B cell (primary cell): ENCODE measurements at regions not wholly inside any gene's neighbourhood (a gene's known extent, or its start where the extent isn't known, plus 50 kb on each side); places are given as distances from the start of the nearest gene placed in this dataset.
"Not testable (repeated sequence)": the region's sequence is repeated elsewhere in the genome, so short reads cannot be mapped to it uniquely, and the experiment has no call there.

Experiments
- ATAC-seq: fragments of 200-7000 bp; cut with Tn5 transposase; one replicate; pipeline ENCODE4 v1.10.0; 2021; ENCODE audit warnings: low read depth, mild to moderate bottlenecking, moderate number of reproducible peaks, moderate library complexity
- CTCF ChIA-PET: fragments of 350-600 bp; sonication (Branson Sonifier 250); formaldehyde crosslinking; loops from one replicate; lab custom pipeline; 2021; ENCODE audit warnings: antibody characterized with exemption, inconsistent platforms; lab: Charles Lee
- POLR2A ChIA-PET: fragments of 350-600 bp; sonication (Branson Sonifier 250); formaldehyde crosslinking; loops from one replicate; lab custom pipeline; 2021; ENCODE audit warnings: antibody characterized with exemption; lab: Charles Lee
- DNase-seq: peaks from one replicate; pipeline ENCODE4 v3.0.0; 2013
- H2AFZ ChIP-seq: 2 replicates; pipeline ENCODE4 v1.6.1; 2012; ENCODE audit warnings: mild to moderate bottlenecking, low read depth, low read length; ENCODE audit not compliant: insufficient read depth, poor library complexity, severe bottlenecking
- H3K27ac ChIP-seq, 2 donors: 1 replicate in 1 of 2; 2 replicates in 1 of 2; pipeline ENCODE4 v1.5.1; 2012 to 2013; ENCODE audit warnings: low read length in 2 of 2, mild to moderate bottlenecking in 2 of 2, moderate library complexity in 1 of 2
- H3K27me3 ChIP-seq, 4 experiments: fragments of 200-600 bp in 1 of 4; sonication (generic) in 1 of 4; replicated peaks in 1 of 4; 1 replicate in 2 of 4; 2 replicates in 2 of 4; pipeline versions ENCODE4 v1.6.1 to v1.7.0; 2013 to 2016; ENCODE audit warnings: low read length in 3 of 4, mild to moderate bottlenecking in 2 of 4, mixed read lengths in 1 of 4, moderate library complexity in 1 of 4; ENCODE audit not compliant: insufficient read depth in 4 of 4, control insufficient read depth in 3 of 4; ENCODE audit errors: control extremely low read depth in 1 of 4
- H3K36me3 ChIP-seq, 2 experiments: replicated peaks in 1 of 2; 1 replicate in 1 of 2; 2 replicates in 1 of 2; pipeline versions ENCODE4 v1.6.1 to v1.7.1; 2013; ENCODE audit warnings: low read length in 1 of 2; ENCODE audit not compliant: insufficient read depth in 2 of 2, control insufficient read depth in 1 of 2; ENCODE audit errors: control extremely low read depth in 1 of 2, extremely low read depth in 1 of 2
- H3K4me1 ChIP-seq, 2 donors: fragments of 200-600 bp in 1 of 2; sonication (generic) in 1 of 2; 1 replicate in 1 of 2; 2 replicates in 1 of 2; pipeline versions ENCODE4 v1.5.1 to v1.6.1; 2013 to 2017; ENCODE audit warnings: low read length in 2 of 2; ENCODE audit not compliant: control insufficient read depth in 2 of 2, insufficient read depth in 2 of 2
- H3K4me2 ChIP-seq: replicated peaks from 2 replicates; pipeline ENCODE3; 2012; ENCODE audit warnings: mild to moderate bottlenecking, low read depth, low read length; ENCODE audit not compliant: poor library complexity, severe bottlenecking
- H3K4me3 ChIP-seq, 5 experiments: fragments of 200-600 bp in 1 of 5; sonication (generic) in 1 of 5; 1 replicate in 3 of 5; 2 replicates in 2 of 5; pipeline versions ENCODE4 v1.5.1 to v1.7.0; 2011 to 2016; ENCODE audit warnings: low read length in 4 of 5, mild to moderate bottlenecking in 4 of 5, low read depth in 2 of 5, control low read depth in 1 of 5, moderate library complexity in 1 of 5; ENCODE audit not compliant: insufficient read depth in 1 of 5; ENCODE audit errors: control extremely low read depth in 1 of 5, extremely low read depth in 1 of 5
- H3K79me2 ChIP-seq: fragments of 200-600 bp; sonication (generic); one replicate; pipeline ENCODE4 v1.6.0; 2016; ENCODE audit warnings: low read length; ENCODE audit not compliant: control insufficient read depth, insufficient read depth
- H3K9ac ChIP-seq: fragments of 200-600 bp; sonication (generic); 2 replicates; pipeline ENCODE4 v1.6.1; 2017; ENCODE audit warnings: mild to moderate bottlenecking, low read length, moderate library complexity
- H3K9me3 ChIP-seq, 3 donors: one replicate each; pipeline versions ENCODE4 v1.6.1 to v1.7.1; 2013; ENCODE audit warnings: low read length in 2 of 3; ENCODE audit not compliant: control insufficient read depth in 2 of 3, insufficient read depth in 1 of 3; ENCODE audit errors: control extremely low read depth in 1 of 3
- H4K20me1 ChIP-seq: 2 replicates; pipeline ENCODE4 v1.6.0; 2012; ENCODE audit warnings: mild to moderate bottlenecking, low read length; ENCODE audit not compliant: insufficient read depth, control insufficient read depth, poor library complexity, severe bottlenecking
- H3K27ac Mint-ChIP-seq: one replicate; pipeline ENCODE4 v1.8.0; 2021; ENCODE audit warnings: mixed read lengths
- H3K27me3 Mint-ChIP-seq: one replicate; pipeline ENCODE4 v1.8.0; 2021; ENCODE audit warnings: mixed read lengths
- H3K4me1 Mint-ChIP-seq: one replicate; pipeline ENCODE4 v1.8.0; 2021; ENCODE audit warnings: mixed read lengths
- H3K4me3 Mint-ChIP-seq: one replicate; pipeline ENCODE4 v1.8.0; 2021; ENCODE audit warnings: mixed read lengths
- H3K9me3 Mint-ChIP-seq: one replicate; pipeline ENCODE4 v1.8.0; 2022; ENCODE audit warnings: mixed read lengths; ENCODE audit not compliant: insufficient read depth
- EZH2 ChIP-seq: IDR thresholded peaks from 2 replicates; pipeline ENCODE4 v1.6.1; 2012; ENCODE audit warnings: borderline replicate concordance, low read depth, mild to moderate bottlenecking, moderate library complexity, low read length; ENCODE audit not compliant: insufficient read depth, poor library complexity, severe bottlenecking
- WGBS: methylation state at CpG from one replicate; pipeline ENCODE4 v1.1.5; 2013; ENCODE audit warnings: missing lambda C conversion rate; ENCODE audit not compliant: insufficient coverage; 5-methylcytosine and 5-hydroxymethylcytosine counted together
- intact Hi-C: fragments of 100-400 bp; cut with micrococcal nuclease; formaldehyde crosslinking; loops from one replicate; pipeline ENCODE4 v1.10.0; 2022
- TF ChIP-seq, protein P1 (sequence below): fragments of 200-600 bp; IDR thresholded peaks from one replicate; pipeline ENCODE4 v1.8.0; 2022; ENCODE audit warnings: antibody characterized with exemption, mild to moderate bottlenecking

DNA sequence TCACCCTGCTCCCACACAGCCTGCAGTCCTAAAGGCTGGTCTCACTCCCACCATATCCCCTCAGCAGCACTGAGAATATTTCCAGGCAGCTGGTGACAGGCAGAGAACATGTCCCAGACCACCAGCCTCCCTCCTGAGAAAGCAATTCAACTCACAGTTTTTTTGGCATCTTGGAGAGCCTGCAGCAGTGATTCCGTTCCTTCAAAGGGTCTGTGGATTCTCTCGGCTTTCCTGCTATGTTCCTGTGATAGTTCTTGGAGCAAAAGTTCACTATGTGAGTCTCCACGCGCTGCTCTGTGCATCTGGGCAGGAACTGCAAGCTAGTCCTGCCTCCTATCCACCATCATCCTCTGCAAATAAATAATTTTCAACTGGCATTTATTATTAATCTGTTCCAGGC is 448.3 kb upstream of the HSF2 start:
- H3K9me3 ChIP-seq, result peaks cover 0 to 4% (median 0%) of the 10 kb centered on the region in 3 donors
- Mint-ChIP-seq H3K4me1 (no peaks in the 10 kb centered on the region), H3K27me3 (no peaks in the 10 kb centered on the region), H3K4me3 (no peak overlapping the region), H3K27ac (no peak overlapping the region), H3K9me3 (peaks cover 2% of the 10 kb centered on the region)
- POLR2A ChIA-PET, result no interaction called here
- no peaks in the 10 kb centered on the region for H3K79me2 ChIP-seq
- no peak for ATAC-seq
- H2AFZ ChIP-seq, result no peak overlapping the region
- no peak for DNase-seq
- no peak overlapping the region for H3K27ac ChIP-seq
- H4K20me1 ChIP-seq, result no peaks in the 10 kb centered on the region
- intact Hi-C loops, result no loop called here
- H3K4me3 ChIP-seq, result no peak overlapping the region
- CTCF ChIA-PET, result no interaction called here
- H3K4me1 ChIP-seq, result no peaks in the 10 kb centered on the region
- H3K27me3 ChIP-seq, result no peaks in the 10 kb centered on the region
- TF ChIP-seq EZH2, result no peak
- TF ChIP-seq, protein P1, sequence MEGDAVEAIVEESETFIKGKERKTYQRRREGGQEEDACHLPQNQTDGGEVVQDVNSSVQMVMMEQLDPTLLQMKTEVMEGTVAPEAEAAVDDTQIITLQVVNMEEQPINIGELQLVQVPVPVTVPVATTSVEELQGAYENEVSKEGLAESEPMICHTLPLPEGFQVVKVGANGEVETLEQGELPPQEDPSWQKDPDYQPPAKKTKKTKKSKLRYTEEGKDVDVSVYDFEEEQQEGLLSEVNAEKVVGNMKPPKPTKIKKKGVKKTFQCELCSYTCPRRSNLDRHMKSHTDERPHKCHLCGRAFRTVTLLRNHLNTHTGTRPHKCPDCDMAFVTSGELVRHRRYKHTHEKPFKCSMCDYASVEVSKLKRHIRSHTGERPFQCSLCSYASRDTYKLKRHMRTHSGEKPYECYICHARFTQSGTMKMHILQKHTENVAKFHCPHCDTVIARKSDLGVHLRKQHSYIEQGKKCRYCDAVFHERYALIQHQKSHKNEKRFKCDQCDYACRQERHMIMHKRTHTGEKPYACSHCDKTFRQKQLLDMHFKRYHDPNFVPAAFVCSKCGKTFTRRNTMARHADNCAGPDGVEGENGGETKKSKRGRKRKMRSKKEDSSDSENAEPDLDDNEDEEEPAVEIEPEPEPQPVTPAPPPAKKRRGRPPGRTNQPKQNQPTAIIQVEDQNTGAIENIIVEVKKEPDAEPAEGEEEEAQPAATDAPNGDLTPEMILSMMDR, result no peak
- H3K9ac ChIP-seq, result no peak overlapping the region
- 54% methylated on average over 2 of the region's 4 CpGs for WGBS
- no peak overlapping the region for H3K4me2 ChIP-seq
- no peaks in the 10 kb centered on the region for H3K36me3 ChIP-seq

DNA sequence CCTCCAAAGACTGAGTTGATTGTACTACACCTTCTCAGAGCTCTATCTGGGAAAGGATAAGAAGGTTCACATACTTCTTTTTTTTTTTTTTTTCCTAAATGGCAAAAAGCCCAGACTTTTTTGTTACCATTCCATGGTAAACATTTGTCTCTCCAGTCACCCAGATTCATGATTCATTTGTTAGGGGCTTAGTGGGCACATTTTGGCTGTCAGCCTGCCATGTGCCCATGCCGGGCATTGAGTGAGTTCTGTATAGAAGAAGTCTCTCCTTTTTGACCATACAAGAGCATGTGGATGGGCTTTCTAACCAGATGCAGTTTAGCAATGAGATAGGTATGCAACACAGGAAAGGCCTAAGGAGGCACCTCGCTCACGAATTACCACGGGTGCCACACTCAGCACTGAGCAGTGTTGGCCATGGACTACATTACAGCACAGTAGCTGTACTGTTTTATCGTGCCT is 447.5 kb upstream of the HSF2 start:
- H3K4me1 ChIP-seq, result no peaks in the 10 kb centered on the region
- H4K20me1 ChIP-seq, result no peaks in the 10 kb centered on the region
- H3K27me3 ChIP-seq, result no peaks in the 10 kb centered on the region
- Mint-ChIP-seq H3K4me3 (no peak overlapping the region), H3K27ac (no peak overlapping the region), H3K4me1 (no peaks in the 10 kb centered on the region), H3K27me3 (no peaks in the 10 kb centered on the region), H3K9me3 (no peaks in the 10 kb centered on the region)
- peaks cover 0 to 4% (median 0%) of the 10 kb centered on the region in 3 donors for H3K9me3 ChIP-seq
- DNase-seq (no peak), ATAC-seq (no peak)
- H3K27ac ChIP-seq, result no peak overlapping the region
- POLR2A ChIA-PET, result no interaction called here
- CTCF ChIA-PET, result no interaction called here
- no peaks in the 10 kb centered on the region for H3K36me3 ChIP-seq
- intact Hi-C loops, result no loop called here
- H3K4me3 ChIP-seq, result no peak overlapping the region
- no peak for TF ChIP-seq EZH2
- TF ChIP-seq, protein P1, result no peak
- no peaks in the 10 kb centered on the region for H3K79me2 ChIP-seq
- no peak overlapping the region for H3K9ac ChIP-seq
- WGBS, result 89% methylated on average over 4 of the region's 5 CpGs
- no peak overlapping the region for H2AFZ ChIP-seq
- no peak overlapping the region for H3K4me2 ChIP-seq

- DNase-seq, H3K4me1 ChIP-seq, H3K9ac ChIP-seq, POLR2A ChIA-PET, H3K79me2 ChIP-seq, H3K4me3 ChIP-seq, H3K9me3 Mint-ChIP-seq, H3K27me3 Mint-ChIP-seq, intact Hi-C loops, H3K9me3 ChIP-seq, H3K4me1 Mint-ChIP-seq, H3K27me3 ChIP-seq, H3K27ac Mint-ChIP-seq, H3K4me3 Mint-ChIP-seq, CTCF ChIA-PET, H3K27ac ChIP-seq, H4K20me1 ChIP-seq, H3K36me3 ChIP-seq, ATAC-seq, H3K4me2 ChIP-seq, H2AFZ ChIP-seq: not testable (repeated sequence)
- WGBS, result 80% methylated on average over 1 of the region's 2 CpGs
Measured at GRCh38 chr6:121955401-121955800, 444.1 kb upstream of the HSF2 start.
